ENCODE measurements at regions not wholly inside any gene's neighbourhood (a gene's known extent, or its start where the extent isn't known, plus 50 kb on each side); places are given as distances from the start of the nearest gene placed in this dataset.
"Not testable (repeated sequence)": the region's sequence is repeated elsewhere in the genome, so short reads cannot be mapped to it uniquely, and the experiment has no call there.

DNA sequence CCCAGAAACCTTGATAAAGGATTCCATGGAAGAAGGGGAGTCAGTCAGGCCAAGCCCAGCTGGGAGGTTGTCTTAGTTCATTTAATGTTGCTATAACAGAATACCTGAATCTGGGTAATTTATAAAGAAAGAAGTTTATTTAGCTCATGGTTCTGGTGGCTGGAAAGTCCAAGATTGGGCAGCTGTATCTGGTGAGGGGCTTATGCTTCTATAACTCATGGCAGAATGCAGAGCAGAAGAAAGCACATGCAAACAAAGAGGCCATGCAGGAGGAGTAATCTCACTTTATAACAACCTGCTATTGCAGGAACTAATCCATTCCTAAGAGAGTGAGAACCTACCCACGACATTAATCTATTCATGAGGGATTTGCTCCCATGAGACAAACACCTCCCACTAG lies 54.2 kb upstream of the ANKRD1 start:
- no peak for DNase-seq

GRCh38 chr10:90977162-90977854 lies 56.4 kb upstream of the ANKRD1 start:
- DNase-seq, result no peak

DNA sequence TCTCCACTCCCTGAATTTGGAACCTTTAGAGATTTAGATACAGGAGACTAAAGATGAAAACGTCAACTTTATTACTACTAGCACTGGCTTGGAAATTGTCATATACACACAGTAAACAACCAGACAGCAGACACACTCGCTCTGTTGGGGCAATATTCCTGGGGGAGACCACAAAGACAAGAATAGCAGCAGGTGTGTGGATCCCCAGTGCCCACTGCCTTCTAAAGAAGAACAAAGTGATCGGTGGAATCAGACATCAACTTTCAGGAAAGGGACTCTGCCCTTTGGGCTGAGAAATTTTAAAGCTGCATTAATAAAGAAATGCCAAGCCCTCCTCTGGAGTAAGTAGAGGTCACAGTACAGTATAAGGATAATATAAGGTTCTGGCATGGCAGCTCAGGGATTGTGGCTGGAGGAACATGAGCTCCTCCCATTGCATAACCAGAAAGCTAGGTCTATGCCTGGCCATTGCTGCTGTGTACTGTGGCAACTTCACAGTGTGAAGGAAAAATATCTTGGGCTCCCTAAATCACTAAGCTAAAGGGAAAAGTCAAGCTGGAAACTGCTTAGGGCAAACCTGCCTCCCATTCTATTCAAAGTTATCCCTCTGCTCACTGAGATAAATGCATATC lies 57.1 kb upstream of the ANKRD1 start:
- DNase-seq, result no peak

- no peak for DNase-seq
Measured at GRCh38 chr10:90982406-90983008, 61.6 kb upstream of the ANKRD1 start.

DNA sequence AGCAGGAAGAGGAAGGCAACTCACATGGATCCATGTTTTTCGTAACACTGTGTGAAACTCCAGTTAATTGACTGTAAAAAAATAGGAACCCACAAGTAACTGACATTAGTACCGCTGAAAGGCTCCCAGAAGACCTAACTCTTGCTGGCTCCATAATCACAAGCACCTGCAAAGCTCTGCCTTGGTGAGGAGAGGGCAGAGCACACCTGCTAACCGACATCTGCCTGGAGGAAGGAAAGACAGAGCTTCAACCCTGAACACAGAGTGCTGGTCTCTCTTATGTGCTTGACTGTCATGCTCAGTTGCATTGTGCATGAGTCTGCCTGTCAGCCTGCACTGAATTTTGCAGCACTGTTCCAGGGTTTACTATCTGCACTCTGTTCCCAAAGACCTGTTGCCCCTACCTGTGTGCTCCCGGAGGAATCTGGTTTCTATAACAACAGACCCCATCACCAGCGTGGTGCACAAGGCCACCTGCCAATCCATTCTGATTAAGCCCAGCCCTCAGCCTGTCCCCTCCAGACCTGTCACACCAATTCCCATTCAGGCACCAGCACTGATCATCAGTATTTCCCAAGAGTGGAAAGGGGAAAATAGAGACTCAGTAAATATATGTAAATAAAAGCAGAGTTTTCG lies 63.1 kb upstream of the ANKRD1 start:
- no peak for DNase-seq

- no peak for DNase-seq
Measured at GRCh38 chr10:90984898-90985297, 64.0 kb upstream of the ANKRD1 start.

- no peak for DNase-seq
Measured at GRCh38 chr10:90985321-90985933, 64.5 kb upstream of the ANKRD1 start.

DNA sequence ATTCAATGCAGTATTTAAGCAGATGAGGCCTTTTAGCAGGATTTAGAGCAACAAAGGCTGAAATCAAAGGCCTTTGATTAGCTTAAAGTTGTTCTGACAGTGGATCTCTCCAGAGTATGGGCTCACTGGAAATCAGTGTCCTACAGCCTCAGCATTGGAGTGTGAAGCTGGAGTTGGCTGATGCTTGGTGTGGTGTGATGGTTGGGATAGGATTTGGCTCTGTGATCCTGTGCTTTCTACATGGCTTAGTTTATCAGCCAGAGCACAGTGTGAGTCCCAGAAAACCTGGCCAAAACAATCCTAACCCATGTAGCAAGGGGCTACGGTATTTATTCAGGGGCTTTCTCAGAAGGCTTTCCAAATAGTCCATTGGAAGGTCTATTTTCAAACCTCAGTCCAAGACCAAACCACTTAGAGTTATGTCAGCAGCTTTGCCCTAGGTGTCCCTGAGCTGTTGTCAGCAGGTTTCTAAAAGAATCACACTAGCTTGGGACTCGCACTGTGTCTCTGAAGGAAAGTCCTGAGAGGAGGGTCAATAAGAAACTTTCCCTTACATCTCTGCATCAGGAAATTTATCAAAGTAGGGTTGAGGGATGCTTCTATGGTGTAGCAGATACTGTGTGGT lies 65.4 kb upstream of the ANKRD1 start:
- no peak for DNase-seq

GRCh38 chr10:90986870-90987269 lies 66.0 kb upstream of the ANKRD1 start:
- DNase-seq, result no peak

DNA sequence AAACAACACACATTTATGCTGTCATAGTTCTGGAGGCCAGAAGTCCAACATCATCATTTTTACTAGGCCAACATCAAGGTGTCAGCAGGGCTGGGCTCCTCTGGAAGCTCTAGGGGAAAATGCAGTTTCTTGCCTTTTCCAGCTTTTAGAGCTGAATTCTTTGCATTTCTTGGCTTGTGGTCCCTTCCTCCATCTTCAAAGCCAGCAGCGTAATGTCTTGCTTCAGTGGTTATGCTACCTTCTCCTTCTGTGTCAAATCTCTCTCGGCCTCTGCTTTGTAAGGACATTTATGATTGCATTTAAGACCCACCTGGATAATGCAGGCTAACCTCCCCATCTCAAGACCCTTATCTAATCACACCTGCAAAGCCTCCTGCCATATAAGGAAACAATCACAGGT lies 66.5 kb upstream of the ANKRD1 start:
- DNase-seq, result no peak

GRCh38 chr10:90988024-90988423 lies 67.1 kb upstream of the ANKRD1 start:
- DNase-seq, result no peak

- no peak for DNase-seq
Measured at GRCh38 chr10:90988802-90989201, 67.9 kb upstream of the ANKRD1 start.

DNA sequence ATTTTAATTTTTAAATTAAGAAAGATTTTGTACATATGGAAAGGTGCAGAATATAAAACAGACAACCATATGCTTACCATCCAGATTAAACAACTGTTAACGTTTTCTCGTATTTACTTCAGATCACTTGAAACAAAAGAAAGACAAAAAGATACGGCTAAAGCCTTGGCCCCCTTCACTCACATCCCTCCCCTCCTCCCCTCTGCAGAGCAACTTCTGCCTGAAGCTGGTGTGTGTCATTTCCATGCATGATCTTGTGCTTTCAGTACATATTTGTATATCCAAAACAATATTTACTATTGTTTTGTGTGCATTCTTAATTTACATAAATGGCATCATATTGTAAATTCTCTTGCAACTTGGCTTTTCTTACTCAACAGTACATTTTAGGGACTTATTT lies 68.5 kb upstream of the ANKRD1 start:
- DNase-seq, result no peak

- no peak for DNase-seq
Measured at GRCh38 chr10:90992462-90992861, 71.6 kb upstream of the ANKRD1 start.

- peak; percentile 36 for DNase-seq
Measured at GRCh38 chr10:90993340-90993739, 72.5 kb upstream of the ANKRD1 start.

GRCh38 chr10:90997670-90998069 lies 76.8 kb upstream of the ANKRD1 start:
- DNase-seq, result no peak

DNA sequence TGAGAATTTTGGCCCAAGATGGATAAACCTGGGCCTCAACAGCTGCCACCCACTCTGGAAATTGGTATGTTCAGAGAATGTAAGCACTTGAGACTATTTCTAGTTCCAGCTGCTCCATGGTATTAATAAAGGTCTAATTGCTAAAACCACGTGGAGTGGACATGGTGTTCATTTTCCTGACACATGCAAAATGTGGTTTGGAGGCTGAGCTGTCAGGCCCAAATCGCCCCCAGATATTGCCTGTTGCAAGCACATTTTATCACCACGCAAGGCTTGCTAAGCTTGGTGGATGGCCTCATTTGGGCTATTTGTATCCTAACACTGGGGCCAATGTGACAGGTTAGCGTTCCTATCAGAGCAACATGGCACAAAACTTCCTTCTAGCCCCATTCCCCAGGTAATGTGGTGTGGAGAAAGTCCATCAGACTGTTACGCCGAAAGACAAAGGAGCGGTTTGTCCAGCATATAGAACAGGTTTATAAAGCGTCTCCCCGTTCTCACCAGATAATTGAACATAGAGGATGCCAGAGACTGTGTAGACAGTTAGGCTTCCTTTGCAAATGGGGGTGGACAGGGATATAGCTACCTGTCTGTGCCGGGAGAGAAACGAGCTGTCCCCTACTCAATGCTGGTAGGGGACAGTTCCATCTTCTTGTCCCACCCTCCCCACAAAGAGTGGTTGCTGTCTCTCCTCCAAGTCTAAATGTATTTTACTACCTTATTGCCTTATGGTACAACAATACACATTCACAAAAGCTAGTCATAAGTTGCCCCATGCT lies 78.0 kb upstream of the ANKRD1 start:
- DNase-seq, result no peak

GRCh38 chr10:90999512-91000172 lies 78.8 kb upstream of the ANKRD1 start:
- no peak for DNase-seq

DNA sequence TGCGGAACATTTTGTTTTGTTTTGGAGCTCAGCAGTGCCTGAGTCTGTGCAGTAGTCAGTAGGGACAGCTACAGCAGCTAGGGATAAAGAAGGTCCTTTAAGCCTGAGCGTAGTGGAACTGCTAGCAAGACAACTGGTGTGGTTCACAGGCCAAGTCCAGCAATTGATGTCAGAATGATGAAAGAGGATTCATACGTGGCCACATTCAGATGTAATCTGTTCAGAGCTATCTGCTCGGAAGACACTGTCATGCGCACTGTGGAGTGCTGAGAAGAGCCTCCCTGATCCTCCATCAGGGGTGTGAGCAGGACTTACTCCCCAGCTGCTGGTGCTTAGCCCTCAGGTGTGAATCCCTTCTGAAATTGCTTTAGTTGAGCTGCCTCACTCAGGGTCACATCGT lies 79.6 kb upstream of the ANKRD1 start:
- DNase-seq, result no peak

- DNase-seq, result no peak
Measured at GRCh38 chr10:91000985-91001384, 80.1 kb upstream of the ANKRD1 start.

DNA sequence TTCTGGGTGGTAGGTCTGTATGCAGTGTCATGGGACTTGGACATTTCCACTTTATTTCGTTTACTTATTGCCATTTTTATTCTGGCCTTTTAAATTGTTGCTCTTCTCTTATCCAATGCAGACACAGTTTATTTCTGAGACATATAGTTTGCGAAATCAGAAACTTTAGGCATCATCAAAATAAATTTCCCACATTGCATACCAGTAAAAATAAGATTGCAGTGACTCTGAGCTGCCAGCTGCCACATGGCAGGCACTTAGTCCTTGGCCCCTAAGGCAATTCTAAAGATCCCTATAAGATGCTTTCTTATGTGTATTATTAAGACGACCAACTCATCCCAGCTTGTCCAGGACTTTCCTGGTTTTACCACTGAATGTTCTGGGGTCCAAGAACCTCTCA lies 81.8 kb upstream of the ANKRD1 start:
- DNase-seq, result no peak

- DNase-seq, result not testable (repeated sequence)
Measured at GRCh38 chr10:91003379-91003778, 82.5 kb upstream of the ANKRD1 start.

Data from fibroblast of upper back skin (primary cell).